T-helper 1 cell treated with Interleukin-12 subunit alpha and Interleukin-12 subunit beta and Interleukin-4 antibody, amounts not matched to agents 30 ng/mL and 1 ng/mL, for 36 hours (primary cell): ENCODE measurements at regions not wholly inside any gene's neighbourhood (a gene's known extent, or its start where the extent isn't known, plus 50 kb on each side); places are given as distances from the start of the nearest gene placed in this dataset.
"Not testable (repeated sequence)": the region's sequence is repeated elsewhere in the genome, so short reads cannot be mapped to it uniquely, and the experiment has no call there.

Experiments
- intact Hi-C: fragments of 100-400 bp; cut with micrococcal nuclease; formaldehyde crosslinking; loops from one replicate; pipeline ENCODE4 v1.15.1; 2024

GRCh38 chr12:74242088-74242487 lies 295.5 kb upstream of the ATXN7L3B start:
- intact Hi-C loops = no loop called here

- intact Hi-C loops = no loop called here
Measured at GRCh38 chr12:74245458-74245857, 292.2 kb upstream of the ATXN7L3B start.

GRCh38 chr12:74250891-74251290 lies 286.7 kb upstream of the ATXN7L3B start:
- intact Hi-C loops = no loop called here

- intact Hi-C loops = not testable (repeated sequence)
Measured at GRCh38 chr12:74253826-74254225, 283.8 kb upstream of the ATXN7L3B start.

- intact Hi-C loops = no loop called here
Measured at GRCh38 chr12:74254784-74255183, 282.9 kb upstream of the ATXN7L3B start.

GRCh38 chr12:74259199-74259598 lies 278.4 kb upstream of the ATXN7L3B start:
- intact Hi-C loops = no loop called here

GRCh38 chr12:74264692-74265091 lies 272.9 kb upstream of the ATXN7L3B start:
- intact Hi-C loops = no loop called here

GRCh38 chr12:74269355-74269754 lies 268.3 kb upstream of the ATXN7L3B start:
- intact Hi-C loops = not testable (repeated sequence)

GRCh38 chr12:74280156-74280655 lies 257.4 kb upstream of the ATXN7L3B start:
- intact Hi-C loops = no loop called here

- intact Hi-C loops = not testable (repeated sequence)
Measured at GRCh38 chr12:74281401-74282180, 256.0 kb upstream of the ATXN7L3B start.

- intact Hi-C loops = no loop called here
Measured at GRCh38 chr12:74283646-74284045, 254.0 kb upstream of the ATXN7L3B start.

GRCh38 chr12:74285773-74286172 lies 251.9 kb upstream of the ATXN7L3B start:
- intact Hi-C loops = no loop called here

GRCh38 chr12:74286254-74286653 lies 251.4 kb upstream of the ATXN7L3B start:
- intact Hi-C loops = no loop called here

GRCh38 chr12:74292351-74293194 lies 245.1 kb upstream of the ATXN7L3B start:
- intact Hi-C loops = no loop called here

GRCh38 chr12:74293689-74294131 lies 243.9 kb upstream of the ATXN7L3B start:
- intact Hi-C loops = no loop called here

- intact Hi-C loops = no loop called here
Measured at GRCh38 chr12:74317078-74317601, 220.5 kb upstream of the ATXN7L3B start.

- intact Hi-C loops = no loop called here
Measured at GRCh38 chr12:74317741-74318140, 219.9 kb upstream of the ATXN7L3B start.

- intact Hi-C loops = no loop called here
Measured at GRCh38 chr12:74319886-74320285, 217.7 kb upstream of the ATXN7L3B start.

- intact Hi-C loops = no loop called here
Measured at GRCh38 chr12:74321381-74321780, 216.3 kb upstream of the ATXN7L3B start.

GRCh38 chr12:74322792-74323191 lies 214.8 kb upstream of the ATXN7L3B start:
- intact Hi-C loops = no loop called here

GRCh38 chr12:74328623-74329022 lies 209.0 kb upstream of the ATXN7L3B start:
- intact Hi-C loops = no loop called here

- intact Hi-C loops = no loop called here
Measured at GRCh38 chr12:74334780-74335179, 202.9 kb upstream of the ATXN7L3B start.
